NT2/D1 (cell line): ENCODE measurements at regions not wholly inside any gene's neighbourhood (a gene's known extent, or its start where the extent isn't known, plus 50 kb on each side); places are given as distances from the start of the nearest gene placed in this dataset.

ENCODE experiments used
- SUZ12 ChIP-seq: IDR thresholded peaks from 2 replicates; pipeline ENCODE4 v1.6.1; 2011; ENCODE audit not compliant: insufficient read length, insufficient read depth; ENCODE audit errors: extremely low read depth
- YY1 ChIP-seq: IDR thresholded peaks from 2 replicates; pipeline ENCODE4 v1.6.1; 2011; ENCODE audit not compliant: insufficient read length, insufficient read depth

DNA sequence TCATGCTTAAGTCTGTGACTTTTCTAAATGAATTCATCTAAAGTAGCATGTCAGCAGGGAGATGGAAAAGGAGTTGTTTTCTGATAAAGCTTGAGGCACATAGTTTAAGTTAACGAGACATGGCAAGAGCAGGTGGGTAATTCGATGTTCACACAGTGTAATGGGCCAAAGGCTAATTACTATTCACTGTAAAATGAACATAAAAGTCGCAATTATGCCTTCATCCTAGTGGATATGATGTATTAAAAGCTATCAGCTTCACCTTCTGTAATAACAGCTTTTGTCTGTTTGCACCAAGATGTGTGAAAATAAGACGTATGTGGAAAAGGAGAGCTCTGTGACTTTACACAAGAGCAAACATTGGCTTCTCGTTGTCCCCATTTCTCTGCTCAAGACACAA, 94.2 kb upstream of the CDH20 start:
- TF ChIP-seq SUZ12 (no peak), YY1 (no peak)
